GM10266 (cell line): ENCODE measurements at regions not wholly inside any gene's neighbourhood (a gene's known extent, or its start where the extent isn't known, plus 50 kb on each side); places are given as distances from the start of the nearest gene placed in this dataset.
"Not testable (repeated sequence)": the region's sequence is repeated elsewhere in the genome, so short reads cannot be mapped to it uniquely, and the experiment has no call there.

ENCODE experiments used
- DNase-seq: peaks from one replicate; pipeline ENCODE4 v3.0.0; 2012; ENCODE audit errors: extremely low spot score
- TF ChIP-seq, protein P1 (sequence below): IDR thresholded peaks from 2 replicates; pipeline ENCODE4 v1.5.1; 2012; ENCODE audit warnings: mild to moderate bottlenecking, low read depth; ENCODE audit not compliant: control insufficient read depth, insufficient read depth; ENCODE audit errors: missing control alignments

DNA sequence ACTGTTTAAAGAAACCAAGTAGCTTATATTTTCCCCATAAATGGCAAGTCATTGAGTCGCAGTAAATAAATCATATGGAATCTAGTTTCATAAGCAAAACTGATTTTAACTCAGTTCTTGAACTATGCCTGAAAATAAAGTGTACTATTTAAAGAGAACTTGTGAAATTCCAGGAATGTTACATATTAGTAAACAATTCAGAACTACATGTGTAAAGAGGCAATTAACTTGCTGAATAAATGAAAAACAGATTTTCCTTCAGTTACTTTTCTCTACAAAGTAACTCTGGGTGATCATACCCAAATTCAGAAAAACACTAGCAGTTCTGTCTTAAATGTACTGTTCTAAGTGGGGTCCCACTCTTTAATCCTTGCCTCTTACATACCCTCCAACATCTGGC is 236.1 kb upstream of the EDNRA start:
- TF ChIP-seq, protein P1, sequence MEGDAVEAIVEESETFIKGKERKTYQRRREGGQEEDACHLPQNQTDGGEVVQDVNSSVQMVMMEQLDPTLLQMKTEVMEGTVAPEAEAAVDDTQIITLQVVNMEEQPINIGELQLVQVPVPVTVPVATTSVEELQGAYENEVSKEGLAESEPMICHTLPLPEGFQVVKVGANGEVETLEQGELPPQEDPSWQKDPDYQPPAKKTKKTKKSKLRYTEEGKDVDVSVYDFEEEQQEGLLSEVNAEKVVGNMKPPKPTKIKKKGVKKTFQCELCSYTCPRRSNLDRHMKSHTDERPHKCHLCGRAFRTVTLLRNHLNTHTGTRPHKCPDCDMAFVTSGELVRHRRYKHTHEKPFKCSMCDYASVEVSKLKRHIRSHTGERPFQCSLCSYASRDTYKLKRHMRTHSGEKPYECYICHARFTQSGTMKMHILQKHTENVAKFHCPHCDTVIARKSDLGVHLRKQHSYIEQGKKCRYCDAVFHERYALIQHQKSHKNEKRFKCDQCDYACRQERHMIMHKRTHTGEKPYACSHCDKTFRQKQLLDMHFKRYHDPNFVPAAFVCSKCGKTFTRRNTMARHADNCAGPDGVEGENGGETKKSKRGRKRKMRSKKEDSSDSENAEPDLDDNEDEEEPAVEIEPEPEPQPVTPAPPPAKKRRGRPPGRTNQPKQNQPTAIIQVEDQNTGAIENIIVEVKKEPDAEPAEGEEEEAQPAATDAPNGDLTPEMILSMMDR = no peak
- DNase-seq = no peak

GRCh38 chr4:147246096-147246495 is 234.8 kb upstream of the EDNRA start:
- no peak for DNase-seq
- TF ChIP-seq, protein P1 = no peak

- not testable (repeated sequence) for DNase-seq
These were observed 234.4 kb upstream of the EDNRA start for GRCh38 chr4:147246528-147246927.

DNA sequence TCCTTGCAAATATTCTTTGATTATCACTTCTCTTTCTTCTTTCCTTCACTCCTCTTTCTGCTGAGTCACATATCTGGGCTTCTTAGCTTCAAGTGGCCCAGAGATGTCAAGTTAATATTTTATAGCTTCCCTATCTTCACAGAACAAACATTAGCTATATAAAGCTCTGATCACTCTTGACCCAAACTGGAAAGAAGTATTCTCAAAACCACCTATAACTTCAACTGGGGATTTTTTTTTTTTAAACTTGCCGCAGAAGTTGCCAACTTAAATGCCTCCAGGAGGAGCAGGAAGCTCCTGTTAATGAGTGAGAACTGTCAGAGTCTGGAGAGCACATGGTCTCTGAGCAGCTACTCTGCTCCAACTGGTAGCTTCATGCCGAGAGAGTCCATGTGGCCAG is 233.3 kb upstream of the EDNRA start:
- TF ChIP-seq, protein P1 = no peak
- no peak for DNase-seq

DNA sequence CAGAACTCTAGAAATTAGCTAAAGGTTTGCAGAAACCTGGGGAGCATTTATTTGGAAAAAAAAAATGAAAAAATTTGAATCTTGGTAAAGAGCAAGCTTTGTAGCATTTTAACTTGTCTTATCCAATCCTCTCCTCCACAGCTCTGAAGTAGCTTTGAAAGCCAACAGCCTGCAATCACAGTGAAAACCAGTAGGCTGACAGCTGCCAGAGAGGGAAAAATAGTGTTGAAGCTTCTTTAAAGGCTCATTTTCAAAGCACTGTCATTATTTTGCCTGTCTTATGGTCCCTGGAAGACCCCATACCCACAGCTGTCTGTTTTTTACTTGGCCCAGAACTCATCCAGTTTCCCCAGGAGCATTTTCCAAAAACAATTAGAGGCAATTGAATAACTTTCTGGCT is 230.8 kb upstream of the EDNRA start:
- DNase-seq = no peak
- TF ChIP-seq, protein P1 = no peak

DNA sequence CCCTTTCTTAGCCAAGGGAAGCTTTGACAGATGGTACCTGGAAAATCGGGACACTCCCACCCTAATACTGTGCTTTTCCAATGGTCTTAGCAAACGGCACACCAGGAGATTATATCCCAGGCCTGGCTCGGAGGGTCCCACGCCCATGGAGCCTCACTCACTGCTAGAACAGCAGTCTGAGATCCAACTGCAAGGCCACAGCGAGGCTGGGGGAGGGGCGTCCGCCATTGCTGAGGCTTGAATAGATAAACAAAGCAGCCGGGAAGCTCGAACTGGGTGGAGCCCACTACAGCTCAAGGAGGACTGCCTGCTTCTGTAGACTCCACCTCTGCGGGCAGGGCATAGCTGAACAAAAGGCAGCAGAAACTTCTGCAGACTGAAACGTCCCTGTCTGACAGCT is 225.6 kb upstream of the EDNRA start:
- DNase-seq = not testable (repeated sequence)

GRCh38 chr4:147259271-147259670 is 221.6 kb upstream of the EDNRA start:
- not testable (repeated sequence) for DNase-seq

- DNase-seq = no peak
- TF ChIP-seq, protein P1 = no peak
These were observed 196.6 kb upstream of the EDNRA start for GRCh38 chr4:147284256-147284835.

- TF ChIP-seq, protein P1 = no peak
- no peak for DNase-seq
These were observed 196.0 kb upstream of the EDNRA start for GRCh38 chr4:147284935-147285334.
